ENCODE measurements at regions not wholly inside any gene's neighbourhood (a gene's known extent, or its start where the extent isn't known, plus 50 kb on each side); places are given as distances from the start of the nearest gene placed in this dataset.
A peak's percentile ranks its signal among the peaks of the same experiment; 100 is the strongest.

DNA sequence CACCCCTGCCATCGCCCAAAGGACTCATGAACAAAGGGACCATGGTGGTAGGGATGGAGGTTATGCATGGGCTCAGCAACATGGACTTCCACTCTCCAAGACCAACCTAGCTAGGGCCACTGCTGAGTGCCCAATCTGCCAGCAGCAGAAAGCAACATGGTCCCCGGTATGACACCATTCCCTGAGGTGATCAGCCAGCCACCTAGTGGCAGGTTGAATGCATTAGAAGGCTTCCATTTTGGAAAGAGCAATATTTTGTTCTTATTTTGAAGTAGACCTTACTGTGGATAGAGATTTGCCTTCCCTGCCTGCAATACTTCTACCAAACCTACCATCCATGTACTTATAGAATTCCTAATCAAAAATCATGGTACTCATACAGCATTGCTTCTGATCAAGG lies 99.8 kb downstream of the METTL4 start:
- CTCF ChIA-PET: no interaction called here
- 27% methylated on average over 2 of the region's 2 CpGs for WGBS (ENCODE audit: low lambda C conversion rate)

DNA sequence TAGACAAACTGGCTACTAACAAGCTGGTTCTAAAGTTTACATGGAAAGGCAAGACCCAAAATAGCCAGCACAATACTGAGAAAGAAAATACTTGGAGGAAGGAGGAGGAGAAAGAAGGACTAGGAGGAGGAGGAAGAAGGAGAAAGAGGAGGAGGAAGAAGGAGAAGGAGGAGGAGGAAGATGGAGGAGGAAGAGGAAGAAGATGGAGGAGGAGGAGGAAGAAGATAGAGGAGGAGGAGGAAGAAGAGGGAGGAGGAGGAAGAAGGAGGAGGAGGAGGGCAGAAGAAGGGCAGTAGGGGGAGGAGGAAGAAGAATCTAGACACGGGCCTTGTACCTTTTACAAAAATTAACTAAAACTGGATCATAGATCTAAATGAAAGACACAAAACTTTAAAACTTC lies 92.6 kb downstream of the METTL4 start:
- no peaks in the 10 kb centered on the region for H4K20me1 ChIP-seq (ENCODE audit: insufficient read depth)
- H3K79me2 ChIP-seq (ENCODE audit: insufficient read depth): no peaks in the 10 kb centered on the region
- WGBS (ENCODE audit: low lambda C conversion rate): 26% methylated on average over 1 of the region's 1 CpG
- no peaks in the 10 kb centered on the region for H3K36me3 ChIP-seq (replicated peaks in 1 of 2; ENCODE audit: control insufficient read depth in 1 of 2, insufficient read depth in 2 of 2, low read length in 1 of 2)
- H3K9ac ChIP-seq: no peak overlapping the region
- DNase-seq: no peak
- H3K27me3 ChIP-seq (ENCODE audit: insufficient read depth): no peaks in the 10 kb centered on the region
- H3K4me1 ChIP-seq (ENCODE audit: control insufficient read depth in 1 of 2, insufficient read depth in 2 of 2, low read depth in 1 of 2, low read length in 1 of 2): no peaks in the 10 kb centered on the region; a peak in 1 of 4 replicates
- H3K9me3 ChIP-seq: no peaks in the 10 kb centered on the region
- no peak overlapping the region; the same call in 1 of the 2 replicates for H2AFZ ChIP-seq (ENCODE audit: low read depth)
- ChIA-PET CTCF (no interaction called here), POLR2A (no interaction called here)
- H3K4me3 ChIP-seq (ENCODE audit: low read depth in 2 of 2, low read length in 1 of 2): no peak overlapping the region
- H3F3A ChIP-seq (replicated peaks; ENCODE audit: insufficient read depth): no peaks in the 10 kb centered on the region
- TF ChIP-seq FOXM1 (IDR thresholded peaks at IDR 0.05; ENCODE audit: low read depth) (no peak), SIN3A (IDR thresholded peaks at IDR 0.05; ENCODE audit: borderline replicate concordance, low read depth, low read length) (no peak), TAF1 (IDR thresholded peaks at IDR 0.05; ENCODE audit: borderline replicate concordance, low read depth, low read length) (no peak), MXI1 (IDR thresholded peaks at IDR 0.05; ENCODE audit: low read depth, low read length) (no peak), CHD2 (IDR thresholded peaks at IDR 0.05; ENCODE audit: low read length, partially characterized antibody) (no peak), TEAD4 (IDR thresholded peaks at IDR 0.05; ENCODE audit: borderline replicate concordance, insufficient read depth) (no peak), FOSL2 (IDR thresholded peaks at IDR 0.05; ENCODE audit: borderline replicate concordance, low read depth) (no peak), JUND (IDR thresholded peaks at IDR 0.05) (no peak), EZH2phosphoT487 (IDR thresholded peaks at IDR 0.05; ENCODE audit: borderline replicate concordance, low read depth) (no peak), RXRA (IDR thresholded peaks at IDR 0.05; ENCODE audit: borderline replicate concordance, low read depth) (no peak), TCF12 (IDR thresholded peaks at IDR 0.05) (no peak), MEF2A (IDR thresholded peaks at IDR 0.05; ENCODE audit: borderline replicate concordance, low read depth) (no peak), POLR2AphosphoS5 (IDR thresholded peaks at IDR 0.05; ENCODE audit: low read depth, low read length) (no peak), EP300 (IDR thresholded peaks at IDR 0.05; ENCODE audit: borderline replicate concordance in 1 of 2, low read depth in 1 of 2, low read length in 1 of 2) (no peak)
- TF ChIP-seq, protein P1, sequence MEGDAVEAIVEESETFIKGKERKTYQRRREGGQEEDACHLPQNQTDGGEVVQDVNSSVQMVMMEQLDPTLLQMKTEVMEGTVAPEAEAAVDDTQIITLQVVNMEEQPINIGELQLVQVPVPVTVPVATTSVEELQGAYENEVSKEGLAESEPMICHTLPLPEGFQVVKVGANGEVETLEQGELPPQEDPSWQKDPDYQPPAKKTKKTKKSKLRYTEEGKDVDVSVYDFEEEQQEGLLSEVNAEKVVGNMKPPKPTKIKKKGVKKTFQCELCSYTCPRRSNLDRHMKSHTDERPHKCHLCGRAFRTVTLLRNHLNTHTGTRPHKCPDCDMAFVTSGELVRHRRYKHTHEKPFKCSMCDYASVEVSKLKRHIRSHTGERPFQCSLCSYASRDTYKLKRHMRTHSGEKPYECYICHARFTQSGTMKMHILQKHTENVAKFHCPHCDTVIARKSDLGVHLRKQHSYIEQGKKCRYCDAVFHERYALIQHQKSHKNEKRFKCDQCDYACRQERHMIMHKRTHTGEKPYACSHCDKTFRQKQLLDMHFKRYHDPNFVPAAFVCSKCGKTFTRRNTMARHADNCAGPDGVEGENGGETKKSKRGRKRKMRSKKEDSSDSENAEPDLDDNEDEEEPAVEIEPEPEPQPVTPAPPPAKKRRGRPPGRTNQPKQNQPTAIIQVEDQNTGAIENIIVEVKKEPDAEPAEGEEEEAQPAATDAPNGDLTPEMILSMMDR (IDR thresholded peaks at IDR 0.05): no peak
- H3K27ac ChIP-seq (ENCODE audit: low read depth in 2 of 2, low read length in 1 of 2): no peak overlapping the region
- no peak overlapping the region for H3K4me2 ChIP-seq
- no peaks in the 10 kb centered on the region for H3K9me2 ChIP-seq

More for the DNA sequence above, 99.8 kb downstream of the METTL4 start:
- DNase-seq: no peak
- TF ChIP-seq, protein P2, sequence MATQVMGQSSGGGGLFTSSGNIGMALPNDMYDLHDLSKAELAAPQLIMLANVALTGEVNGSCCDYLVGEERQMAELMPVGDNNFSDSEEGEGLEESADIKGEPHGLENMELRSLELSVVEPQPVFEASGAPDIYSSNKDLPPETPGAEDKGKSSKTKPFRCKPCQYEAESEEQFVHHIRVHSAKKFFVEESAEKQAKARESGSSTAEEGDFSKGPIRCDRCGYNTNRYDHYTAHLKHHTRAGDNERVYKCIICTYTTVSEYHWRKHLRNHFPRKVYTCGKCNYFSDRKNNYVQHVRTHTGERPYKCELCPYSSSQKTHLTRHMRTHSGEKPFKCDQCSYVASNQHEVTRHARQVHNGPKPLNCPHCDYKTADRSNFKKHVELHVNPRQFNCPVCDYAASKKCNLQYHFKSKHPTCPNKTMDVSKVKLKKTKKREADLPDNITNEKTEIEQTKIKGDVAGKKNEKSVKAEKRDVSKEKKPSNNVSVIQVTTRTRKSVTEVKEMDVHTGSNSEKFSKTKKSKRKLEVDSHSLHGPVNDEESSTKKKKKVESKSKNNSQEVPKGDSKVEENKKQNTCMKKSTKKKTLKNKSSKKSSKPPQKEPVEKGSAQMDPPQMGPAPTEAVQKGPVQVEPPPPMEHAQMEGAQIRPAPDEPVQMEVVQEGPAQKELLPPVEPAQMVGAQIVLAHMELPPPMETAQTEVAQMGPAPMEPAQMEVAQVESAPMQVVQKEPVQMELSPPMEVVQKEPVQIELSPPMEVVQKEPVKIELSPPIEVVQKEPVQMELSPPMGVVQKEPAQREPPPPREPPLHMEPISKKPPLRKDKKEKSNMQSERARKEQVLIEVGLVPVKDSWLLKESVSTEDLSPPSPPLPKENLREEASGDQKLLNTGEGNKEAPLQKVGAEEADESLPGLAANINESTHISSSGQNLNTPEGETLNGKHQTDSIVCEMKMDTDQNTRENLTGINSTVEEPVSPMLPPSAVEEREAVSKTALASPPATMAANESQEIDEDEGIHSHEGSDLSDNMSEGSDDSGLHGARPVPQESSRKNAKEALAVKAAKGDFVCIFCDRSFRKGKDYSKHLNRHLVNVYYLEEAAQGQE (IDR thresholded peaks at IDR 0.05; ENCODE audit: low read depth, low read length): no peak
- TF ChIP-seq, protein P1 (IDR thresholded peaks at IDR 0.05): peak; percentile 35; the same call in 1 of the 2 replicates
- no peaks in the 10 kb centered on the region for H3K4me1 ChIP-seq (ENCODE audit: control insufficient read depth in 1 of 2, insufficient read depth in 2 of 2, low read depth in 1 of 2, low read length in 1 of 2)
- no peaks in the 10 kb centered on the region for H3F3A ChIP-seq (replicated peaks; ENCODE audit: insufficient read depth)
- no peak overlapping the region for H3K4me2 ChIP-seq
- no peaks in the 10 kb centered on the region for H4K20me1 ChIP-seq (ENCODE audit: insufficient read depth)
- H3K79me2 ChIP-seq (ENCODE audit: insufficient read depth): no peaks in the 10 kb centered on the region
- no peak overlapping the region for H2AFZ ChIP-seq (ENCODE audit: low read depth)
- no peak overlapping the region for H3K9ac ChIP-seq
- no peaks in the 10 kb centered on the region for H3K36me3 ChIP-seq (replicated peaks in 1 of 2; ENCODE audit: control insufficient read depth in 1 of 2, insufficient read depth in 2 of 2, low read length in 1 of 2)
- no peak overlapping the region for H3K27ac ChIP-seq (ENCODE audit: low read depth in 2 of 2, low read length in 1 of 2)
- no peak overlapping the region for H3K4me3 ChIP-seq (ENCODE audit: low read depth in 2 of 2, low read length in 1 of 2)
- POLR2A ChIA-PET: no interaction called here
- no peaks in the 10 kb centered on the region for H3K9me3 ChIP-seq
- no peaks in the 10 kb centered on the region for H3K27me3 ChIP-seq (ENCODE audit: insufficient read depth)
- H3K9me2 ChIP-seq: no peaks in the 10 kb centered on the region

Measured in SK-N-SH (cell line).